ENCODE measurements at regions not wholly inside any gene's neighbourhood (a gene's known extent, or its start where the extent isn't known, plus 50 kb on each side); places are given as distances from the start of the nearest gene placed in this dataset.

DNA sequence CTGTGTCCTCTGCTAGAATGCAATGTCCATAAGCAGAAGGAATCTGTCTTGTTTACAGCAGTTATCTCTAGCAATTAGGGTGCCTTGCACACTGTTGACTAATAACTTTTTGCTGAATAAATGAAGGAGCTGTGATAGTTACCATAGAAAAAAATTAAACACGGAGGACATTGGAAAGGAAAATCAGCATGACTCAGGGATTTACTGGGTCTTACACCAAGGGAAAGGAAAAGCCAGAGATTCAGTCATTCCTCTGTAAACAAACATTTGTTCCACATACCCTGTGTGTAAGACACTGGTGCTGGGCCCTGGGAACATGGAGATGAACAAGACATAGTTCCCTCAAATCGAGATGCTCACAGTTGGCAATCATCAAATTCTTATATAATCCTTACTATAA lies 183.3 kb downstream of the PTGER3 start:
- no peak overlapping the region for H2AFZ ChIP-seq (ENCODE audit: low read length)
- no peak overlapping the region for H3K14ac ChIP-seq (ENCODE audit: insufficient read length)
- CTCF ChIA-PET (ENCODE audit: partially characterized antibody), result interaction anchor here (1.3 to 4.1 kb wide), 3 partner anchors 9 to 17 kb away, joined by 5 to 18 read pairs (median 6); no protein-coding TSS in a partner anchor
- no peaks in the 10 kb centered on the region for H3K36me3 ChIP-seq (ENCODE audit: control insufficient read depth in 2 of 4, insufficient read depth in 4 of 4, low read length in 3 of 4)
- H3K27ac ChIP-seq (ENCODE audit: low read depth, low read length), result no peak overlapping the region
- no peak overlapping the region for H3K56ac ChIP-seq (replicated peaks; ENCODE audit: insufficient read length, low read depth, low read length)
- TF ChIP-seq CHD2 (IDR thresholded peaks at IDR 0.05; ENCODE audit: low read length) (no peak), POLR2A (IDR thresholded peaks at IDR 0.05; ENCODE audit: control extremely low read depth in 1 of 2, low read depth in 2 of 2, low read length in 2 of 2) (no peak), CBX8 (IDR thresholded peaks at IDR 0.05; ENCODE audit: borderline replicate concordance, low read depth, low read length) (no peak), POU5F1 (IDR thresholded peaks at IDR 0.05; ENCODE audit: low read depth, low read length) (no peak), FOSL1 (IDR thresholded peaks at IDR 0.05; ENCODE audit: insufficient read depth, low read depth, low read length) (no peak), BACH1 (IDR thresholded peaks at IDR 0.05; ENCODE audit: low read length) (no peak), BRCA1 (IDR thresholded peaks at IDR 0.05; ENCODE audit: low read depth, low read length) (no peak)
- FAIRE-seq, result no peak
- H3K4me3 ChIP-seq (ENCODE audit: extremely low read depth in 1 of 4, insufficient read depth in 2 of 4, low read depth in 3 of 4, low read length in 4 of 4), result no peak overlapping the region
- H2AK5ac ChIP-seq (ENCODE audit: low read depth, low read length), result no peak overlapping the region
- no peaks in the 10 kb centered on the region for H3K27me3 ChIP-seq (replicated peaks in 1 of 4; ENCODE audit: control insufficient read depth in 3 of 4, extremely low read depth in 1 of 4, insufficient read depth in 3 of 4, low read length in 3 of 4)
- no peak overlapping the region for H2BK20ac ChIP-seq (ENCODE audit: low read length)
- H3K4me1 ChIP-seq (replicated peaks in 1 of 4; ENCODE audit: control insufficient read depth in 3 of 4, insufficient read depth in 4 of 4, low read length in 3 of 4), result no peaks in the 10 kb centered on the region
- no peak overlapping the region for H4K8ac ChIP-seq (ENCODE audit: extremely low read depth, insufficient read depth, low read length)
- WGBS, 2 experiments (ENCODE audit: extremely low coverage in 1 of 2, insufficient coverage in 1 of 2, insufficient read length in 1 of 2, insufficient replicate concordance in 2 of 2, low coverage in 1 of 2, low lambda C conversion rate in 2 of 2, missing lambda C conversion rate in 1 of 2), result 88% methylated on average over 2 of the region's 2 CpGs; no CpG with 5 or more reads in 1 of the 2 experiments
- no peak overlapping the region for H3K23ac ChIP-seq (ENCODE audit: insufficient read length)
- no peaks in the 10 kb centered on the region for H3K79me1 ChIP-seq (ENCODE audit: low read depth, low read length)
- no peak overlapping the region for H4K91ac ChIP-seq (replicated peaks; ENCODE audit: insufficient read length, low read length)
- H3K79me2 ChIP-seq (ENCODE audit: control insufficient read depth in 1 of 2, insufficient read depth in 2 of 2, low read length in 2 of 2), result no peaks in the 10 kb centered on the region
- H3K4ac ChIP-seq (replicated peaks; ENCODE audit: insufficient read length, low read depth, low read length), result no peak overlapping the region
- no peak overlapping the region for H3K9ac ChIP-seq (replicated peaks in 1 of 4; ENCODE audit: extremely low read depth in 1 of 4, low read depth in 3 of 4, low read length in 3 of 4)
- no peak overlapping the region for H2BK5ac ChIP-seq (ENCODE audit: low read depth, low read length)
- H3K18ac ChIP-seq (ENCODE audit: extremely low read depth, low read length), result no peak overlapping the region
- no peak for DNase-seq (ENCODE audit: low read depth in 1 of 2, low spot score in 2 of 2)
- no peak overlapping the region for H2BK12ac ChIP-seq (ENCODE audit: low read depth, low read length)
- H3K4me2 ChIP-seq (ENCODE audit: insufficient read depth in 1 of 2, low read depth in 2 of 2, low read length in 2 of 2), result no peak overlapping the region
- H2BK15ac ChIP-seq (ENCODE audit: low read length), result no peak overlapping the region
- no peaks in the 10 kb centered on the region for H4K20me1 ChIP-seq (replicated peaks in 1 of 2; ENCODE audit: control insufficient read depth in 1 of 2, insufficient read depth in 2 of 2, low read length in 2 of 2)
- H4K5ac ChIP-seq (ENCODE audit: insufficient read length, low read depth, low read length), result no peak overlapping the region
- no peak overlapping the region for H2BK120ac ChIP-seq (replicated peaks; ENCODE audit: low read depth, low read length)
- no peaks in the 10 kb centered on the region for H3K9me3 ChIP-seq (ENCODE audit: insufficient read depth in 2 of 2, low read depth in 1 of 2, low read length in 1 of 2)
- POLR2A ChIA-PET (ENCODE audit: partially characterized antibody), result no interaction called here
- H3K23me2 ChIP-seq (ENCODE audit: low read depth, low read length), result no peaks in the 10 kb centered on the region
